Suprapubic skin (tissue), 4 donors: ENCODE measurements at regions not wholly inside any gene's neighbourhood (a gene's known extent, or its start where the extent isn't known, plus 50 kb on each side); places are given as distances from the start of the nearest gene placed in this dataset.

Source experiments
- EP300 ChIP-seq: sonication (generic); formaldehyde crosslinking; IDR thresholded peaks from one replicate; pipeline ENCODE4 v1.6.1; 2017; ENCODE audit warnings: antibody characterized with exemption
- POLR2A ChIP-seq, 2 donors: fragments of 450-650 bp; IDR thresholded peaks; one replicate each; pipeline ENCODE4 v1.6.1; 2017; ENCODE audit warnings: antibody characterized with exemption in 2 of 2, mild to moderate bottlenecking in 2 of 2, moderate library complexity in 2 of 2
- POLR2AphosphoS5 ChIP-seq, 3 donors: sonication (generic); formaldehyde crosslinking; IDR thresholded peaks; one replicate each; pipeline ENCODE4 v1.6.1; 2017; ENCODE audit warnings: antibody characterized with exemption in 3 of 3
- TF ChIP-seq, protein P1 (sequence below), 2 donors: fragments of 200-600 bp in 1 of 2; fragments of 450-650 bp in 1 of 2; sonication (generic) in 1 of 2; IDR thresholded peaks; one replicate each; pipeline ENCODE4 v1.5.1; 2016 to 2019; ENCODE audit warnings: antibody characterized with exemption in 2 of 2, mild to moderate bottlenecking in 1 of 2, moderate library complexity in 1 of 2

GRCh38 chr4:18631586-18631985, 610.0 kb upstream of the LCORL start:
- TF ChIP-seq, protein P1, sequence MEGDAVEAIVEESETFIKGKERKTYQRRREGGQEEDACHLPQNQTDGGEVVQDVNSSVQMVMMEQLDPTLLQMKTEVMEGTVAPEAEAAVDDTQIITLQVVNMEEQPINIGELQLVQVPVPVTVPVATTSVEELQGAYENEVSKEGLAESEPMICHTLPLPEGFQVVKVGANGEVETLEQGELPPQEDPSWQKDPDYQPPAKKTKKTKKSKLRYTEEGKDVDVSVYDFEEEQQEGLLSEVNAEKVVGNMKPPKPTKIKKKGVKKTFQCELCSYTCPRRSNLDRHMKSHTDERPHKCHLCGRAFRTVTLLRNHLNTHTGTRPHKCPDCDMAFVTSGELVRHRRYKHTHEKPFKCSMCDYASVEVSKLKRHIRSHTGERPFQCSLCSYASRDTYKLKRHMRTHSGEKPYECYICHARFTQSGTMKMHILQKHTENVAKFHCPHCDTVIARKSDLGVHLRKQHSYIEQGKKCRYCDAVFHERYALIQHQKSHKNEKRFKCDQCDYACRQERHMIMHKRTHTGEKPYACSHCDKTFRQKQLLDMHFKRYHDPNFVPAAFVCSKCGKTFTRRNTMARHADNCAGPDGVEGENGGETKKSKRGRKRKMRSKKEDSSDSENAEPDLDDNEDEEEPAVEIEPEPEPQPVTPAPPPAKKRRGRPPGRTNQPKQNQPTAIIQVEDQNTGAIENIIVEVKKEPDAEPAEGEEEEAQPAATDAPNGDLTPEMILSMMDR (IDR thresholded peaks at IDR 0.05), result no peak
- TF ChIP-seq POLR2A (IDR thresholded peaks at IDR 0.05) (no peak), EP300 (no peak), POLR2AphosphoS5 (IDR thresholded peaks at IDR 0.05) (no peak)
